Keratinocyte (primary cell): ENCODE measurements at regions not wholly inside any gene's neighbourhood (a gene's known extent, or its start where the extent isn't known, plus 50 kb on each side); places are given as distances from the start of the nearest gene placed in this dataset.

ENCODE experiments used
- DNase-seq: peaks from one replicate; pipeline ENCODE4 v3.0.0-alpha.2; 2011; ENCODE audit warnings: low read depth, missing footprints, low spot score
- FAIRE-seq: peaks from 2 replicates; lab custom pipeline; 2011; peaks lifted over from hg19 to GRCh38; lab: Jason Lieb, UNC
- H2AFZ ChIP-seq: 2 replicates; pipeline ENCODE4 v1.6.0; 2012; ENCODE audit warnings: low read length, control low read depth, inconsistent platforms; ENCODE audit not compliant: control insufficient read depth
- H3K27ac ChIP-seq: 2 replicates; pipeline ENCODE4 v1.5.1; 2011; ENCODE audit warnings: low read length; ENCODE audit not compliant: control insufficient read depth, insufficient read depth
- H3K27me3 ChIP-seq: 3 replicates; pipeline ENCODE4 v1.6.0; 2011; ENCODE audit warnings: low read length; ENCODE audit not compliant: control insufficient read depth, insufficient read depth; ENCODE audit errors: extremely low read depth
- H3K36me3 ChIP-seq, 2 experiments: 2 replicates in 1 of 2; 3 replicates in 1 of 2; pipeline ENCODE4 v1.5.1; 2011; ENCODE audit warnings: low read length in 2 of 2, mild to moderate bottlenecking in 1 of 2; ENCODE audit not compliant: control insufficient read depth in 2 of 2, insufficient read depth in 2 of 2; ENCODE audit errors: extremely low read depth in 1 of 2
- H3K4me1 ChIP-seq: 3 replicates; pipeline ENCODE4 v1.5.1; 2011; ENCODE audit warnings: low read length; ENCODE audit not compliant: control insufficient read depth, insufficient read depth; ENCODE audit errors: extremely low read depth
- H3K4me2 ChIP-seq: 3 replicates; pipeline ENCODE4 v1.6.0; 2011; ENCODE audit warnings: low read depth, low read length; ENCODE audit not compliant: control insufficient read depth, insufficient read depth; ENCODE audit errors: extremely low read depth
- H3K4me3 ChIP-seq, 3 experiments: fragments of 200-600 bp in 1 of 3; sonication (generic) in 1 of 3; 2 replicates in 2 of 3; 3 replicates in 1 of 3; pipeline ENCODE4 v1.5.1; 2011 to 2016; ENCODE audit warnings: low read length in 3 of 3, mild to moderate bottlenecking in 3 of 3, control low read depth in 2 of 3, inconsistent platforms in 1 of 3, low read depth in 1 of 3, mixed read lengths in 1 of 3, mixed run types in 1 of 3, moderate library complexity in 1 of 3; ENCODE audit not compliant: control insufficient read depth in 2 of 3, insufficient read depth in 2 of 3; ENCODE audit errors: extremely low read depth in 1 of 3
- H3K79me2 ChIP-seq: 2 replicates; pipeline ENCODE4 v1.6.0; 2012; ENCODE audit warnings: low read length; ENCODE audit not compliant: control insufficient read depth, insufficient read depth
- H3K9ac ChIP-seq: 3 replicates; pipeline ENCODE4 v1.6.0; 2011; ENCODE audit warnings: low read length; ENCODE audit not compliant: control insufficient read depth, insufficient read depth; ENCODE audit errors: extremely low read depth
- H3K9me1 ChIP-seq: 3 replicates; pipeline ENCODE4 v1.6.0; 2011; ENCODE audit warnings: low read length; ENCODE audit not compliant: control insufficient read depth, insufficient read depth; ENCODE audit errors: extremely low read depth
- H3K9me3 ChIP-seq: 2 replicates; pipeline ENCODE4 v1.5.1; 2012; ENCODE audit warnings: low read depth, low read length; ENCODE audit not compliant: control insufficient read depth
- H4K20me1 ChIP-seq: 3 replicates; pipeline ENCODE4 v1.6.0; 2011; ENCODE audit warnings: low read length; ENCODE audit not compliant: control insufficient read depth, insufficient read depth; ENCODE audit errors: extremely low read depth
- CTCF ChIP-seq, 3 experiments: IDR thresholded peaks in 1 of 3; conservative IDR thresholded peaks in 1 of 3; optimal IDR thresholded peaks in 1 of 3; 2 replicates in 2 of 3; 3 replicates in 1 of 3; pipeline versions ENCODE3 to v1.5.1; 2011; ENCODE audit warnings: low read length in 3 of 3, mild to moderate bottlenecking in 3 of 3, moderate library complexity in 2 of 3, control low read depth in 1 of 3, inconsistent platforms in 1 of 3; ENCODE audit not compliant: insufficient read depth in 2 of 3; ENCODE audit errors: extremely low read depth in 1 of 3
- EZH2 ChIP-seq: IDR thresholded peaks from one replicate; pipeline ENCODE4 v1.6.1; 2012; ENCODE audit warnings: inconsistent platforms, mild to moderate bottlenecking, low read length, moderate library complexity
- dilution Hi-C: fragments of 300-500 bp; cut with MboI; formaldehyde crosslinking; loops from one replicate; pipeline ENCODE4 v1.7.0; 2020; ENCODE audit warnings: low sequenced_read_pairs; ENCODE audit not compliant: extremely low pct_ligation_motif_present

- no peaks in the 10 kb centered on the region for H3K27me3 ChIP-seq
- no peak overlapping the region for H3K4me3 ChIP-seq
- H3K4me2 ChIP-seq, result no peak overlapping the region
- dilution Hi-C loops, result no loop called here
- no peak overlapping the region for H3K27ac ChIP-seq
- FAIRE-seq (no peak), DNase-seq (no peak)
- TF ChIP-seq EZH2, result no peak
- no peak for TF ChIP-seq CTCF (optimal IDR thresholded peaks at IDR 0.05 in 1 of 3, IDR thresholded peaks at IDR 0.05 in 1 of 3, conservative IDR thresholded peaks at IDR 0.05 in 1 of 3; ENCODE audit: extremely low read depth in 1 of 3, insufficient read depth in 2 of 3, low read length in 3 of 3)
- no peaks in the 10 kb centered on the region for H3K9me3 ChIP-seq
- no peaks in the 10 kb centered on the region for H4K20me1 ChIP-seq
- H3K36me3 ChIP-seq, result no peaks in the 10 kb centered on the region
- no peaks in the 10 kb centered on the region for H3K9me1 ChIP-seq
- H3K4me1 ChIP-seq, result no peaks in the 10 kb centered on the region
- no peak overlapping the region for H2AFZ ChIP-seq
- H3K79me2 ChIP-seq, result no peaks in the 10 kb centered on the region
- no peak overlapping the region for H3K9ac ChIP-seq
Observed at GRCh38 chr6:117783279-117783678, 108.0 kb downstream of the NUS1 start.

- no peaks in the 10 kb centered on the region for H3K36me3 ChIP-seq
- no peaks in the 10 kb centered on the region for H4K20me1 ChIP-seq
- dilution Hi-C loops, result no loop called here
- no peaks in the 10 kb centered on the region for H3K9me3 ChIP-seq
- H3K27me3 ChIP-seq, result no peaks in the 10 kb centered on the region
- no peak overlapping the region for H3K27ac ChIP-seq
- no peak overlapping the region for H3K9ac ChIP-seq
- no peak overlapping the region for H3K4me2 ChIP-seq
- H2AFZ ChIP-seq, result no peak overlapping the region
- no peaks in the 10 kb centered on the region for H3K9me1 ChIP-seq
- H3K4me3 ChIP-seq, result no peak overlapping the region
- FAIRE-seq (no peak), DNase-seq (no peak)
- TF ChIP-seq CTCF (optimal IDR thresholded peaks at IDR 0.05 in 1 of 3, IDR thresholded peaks at IDR 0.05 in 1 of 3, conservative IDR thresholded peaks at IDR 0.05 in 1 of 3; ENCODE audit: extremely low read depth in 1 of 3, insufficient read depth in 2 of 3, low read length in 3 of 3), result no peak
- no peak for TF ChIP-seq EZH2
- H3K79me2 ChIP-seq, result no peaks in the 10 kb centered on the region
- H3K4me1 ChIP-seq, result no peaks in the 10 kb centered on the region
Observed at GRCh38 chr6:117791012-117791411, 115.7 kb downstream of the NUS1 start.
